GM12878 (cell line): ENCODE measurements at regions not wholly inside any gene's neighbourhood (a gene's known extent, or its start where the extent isn't known, plus 50 kb on each side); places are given as distances from the start of the nearest gene placed in this dataset.

Source experiments
- GABPA ChIP-seq: IDR thresholded peaks from 2 replicates; pipeline ENCODE4 v1.6.1; 2014; ENCODE audit warnings: antibody characterized with exemption, low read depth, mild to moderate bottlenecking, inconsistent platforms
- KDM1A ChIP-seq: fragments of 200-600 bp; sonication (generic); IDR thresholded peaks from 2 replicates; pipeline ENCODE4 v1.6.1; 2016; ENCODE audit warnings: borderline replicate concordance

DNA sequence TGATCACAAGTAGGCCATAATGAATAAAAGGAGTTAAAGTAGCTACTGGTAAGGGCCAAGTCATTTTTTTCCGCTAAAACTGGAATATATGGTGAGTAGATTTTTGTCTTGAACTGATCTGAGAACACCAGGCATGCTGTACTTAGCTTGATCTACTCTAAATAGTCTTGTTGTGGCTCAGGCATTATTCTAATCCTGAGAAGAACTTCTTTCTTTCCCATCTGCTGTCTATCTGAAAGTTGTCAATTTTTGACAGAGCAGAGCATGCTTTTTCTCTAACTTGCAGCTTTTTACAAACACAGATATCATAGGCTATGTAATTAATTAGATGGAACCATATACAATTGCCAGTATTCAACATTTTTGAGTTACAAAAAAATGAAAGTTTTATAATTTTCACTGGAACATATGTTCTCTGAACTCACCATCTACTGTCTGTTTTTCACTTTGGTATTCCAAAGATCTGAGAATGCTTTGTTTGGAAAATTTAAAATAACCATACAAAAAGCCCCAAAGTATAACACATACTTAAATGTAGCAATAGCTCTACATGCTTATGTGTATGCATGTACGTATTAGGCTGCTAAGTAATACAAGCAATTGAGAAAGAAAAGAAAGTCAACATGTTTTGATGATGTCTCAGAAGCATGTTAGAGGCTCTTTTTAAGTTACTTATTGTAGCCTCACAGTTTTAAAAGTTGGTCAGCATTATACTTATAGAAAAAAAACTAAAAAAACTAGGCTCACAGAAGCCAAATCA, 542.7 kb upstream of the LUZP2 start:
- TF ChIP-seq KDM1A (no peak), GABPA (no peak)
